SU-DHL-6 (cell line): ENCODE measurements at regions not wholly inside any gene's neighbourhood (a gene's known extent, or its start where the extent isn't known, plus 50 kb on each side); places are given as distances from the start of the nearest gene placed in this dataset.

Experiments
- H2AFZ ChIP-seq: fragments of 200-600 bp; sonication (generic); 2 replicates; pipeline ENCODE4 v1.6.1; 2014; ENCODE audit warnings: low read depth, mild to moderate bottlenecking, moderate library complexity, mixed read lengths, antibody characterized with exemption, low read length; ENCODE audit not compliant: severe bottlenecking
- H3F3A ChIP-seq: fragments of 200-600 bp; shearing (Covaris generic); 2 replicates; pipeline ENCODE4 v1.6.0; 2016; ENCODE audit warnings: antibody characterized with exemption, mild to moderate bottlenecking; ENCODE audit not compliant: insufficient read depth
- H3K27ac ChIP-seq: fragments of 200-600 bp; sonication (generic); 2 replicates; pipeline ENCODE4 v1.5.1; 2016; ENCODE audit warnings: low read depth, mild to moderate bottlenecking, low read length, moderate library complexity, mixed read lengths
- H3K27me3 ChIP-seq: fragments of 200-600 bp; sonication (generic), shearing (Covaris generic); 2 replicates; pipeline ENCODE4 v1.6.0; 2014; ENCODE audit warnings: mild to moderate bottlenecking, low read length
- H3K36me3 ChIP-seq: fragments of 200-600 bp; sonication (generic); 2 replicates; pipeline ENCODE4 v1.6.1; 2014; ENCODE audit warnings: mild to moderate bottlenecking, low read length, mixed read lengths
- H3K4me2 ChIP-seq: fragments of 300-600, 200-600 bp; shearing (Covaris generic), sonication (generic); 2 replicates; pipeline ENCODE4 v1.6.0; 2014; ENCODE audit warnings: low read length, low read depth, mild to moderate bottlenecking; ENCODE audit not compliant: poor library complexity, severe bottlenecking
- H3K4me3 ChIP-seq: fragments of 200-600 bp; sonication (generic); 2 replicates; pipeline ENCODE4 v1.5.1; 2014; ENCODE audit warnings: antibody characterized with exemption, low read length, mild to moderate bottlenecking, mixed read lengths; ENCODE audit not compliant: insufficient read depth, poor library complexity, severe bottlenecking
- H3K79me2 ChIP-seq: fragments of 200-600 bp; sonication (generic); 2 replicates; pipeline ENCODE4 v1.6.1; 2014; ENCODE audit warnings: mild to moderate bottlenecking, low read length, moderate library complexity; ENCODE audit not compliant: insufficient read depth
- H3K9ac ChIP-seq: fragments of 200-600 bp; sonication (generic); 2 replicates; pipeline ENCODE4 v1.7.0; 2014; ENCODE audit warnings: mild to moderate bottlenecking, low read length
- H3K9me2 ChIP-seq: fragments of 200-600 bp; sonication (generic); replicated peaks from 2 replicates; pipeline ENCODE4 v1.6.1; 2014; ENCODE audit warnings: low read length; ENCODE audit not compliant: insufficient read depth
- H3K9me3 ChIP-seq: fragments of 200-600 bp; sonication (generic); 2 replicates; pipeline ENCODE4 v1.6.1; 2014; ENCODE audit warnings: low read length, mixed read lengths; ENCODE audit not compliant: insufficient read depth
- H4K20me1 ChIP-seq: fragments of 200-600 bp; sonication (generic); 2 replicates; pipeline ENCODE4 v1.6.1; 2014; ENCODE audit warnings: low read depth, mild to moderate bottlenecking, antibody characterized with exemption, low read length, moderate library complexity, mixed read lengths
- EZH2phosphoT487 ChIP-seq: fragments of 200-600 bp; sonication (generic), shearing (Covaris generic); conservative IDR thresholded peaks from 2 replicates; pipeline ENCODE4 v1.6.1; 2018; ENCODE audit warnings: mild to moderate bottlenecking, antibody characterized with exemption, low read length, moderate library complexity, mixed read lengths
- TF ChIP-seq, protein P1 (sequence below): fragments of 200-600 bp; sonication (generic); IDR thresholded peaks from one replicate; pipeline ENCODE4 v1.5.1; 2017; ENCODE audit warnings: antibody characterized with exemption, mild to moderate bottlenecking, low read length, moderate library complexity; ENCODE audit not compliant: insufficient read depth, poor library complexity, severe bottlenecking

DNA sequence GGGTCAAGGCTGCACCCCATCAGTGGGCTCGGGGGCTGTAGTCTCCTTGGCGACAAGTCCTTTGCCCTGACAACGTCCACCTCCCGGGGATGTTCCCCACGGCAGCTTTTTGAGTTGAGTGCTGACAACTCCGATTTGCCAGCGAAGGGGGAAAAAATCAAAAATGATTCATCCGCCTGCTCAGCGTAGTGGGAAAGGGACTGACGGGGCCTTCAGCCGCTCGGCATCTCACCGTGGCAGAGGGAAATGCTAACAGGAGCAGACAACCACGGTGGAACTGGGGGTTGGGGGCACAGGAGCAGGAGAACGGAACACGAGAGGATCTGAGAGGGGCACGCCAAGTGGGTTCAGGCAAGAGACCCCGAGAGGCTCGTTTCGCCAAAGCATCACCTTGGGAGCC lies 173.7 kb downstream of the TFAP2C start:
- H3K9me3 ChIP-seq: no peaks in the 10 kb centered on the region
- H3K4me2 ChIP-seq: no peak overlapping the region
- no peaks in the 10 kb centered on the region for H3K79me2 ChIP-seq
- no peaks in the 10 kb centered on the region for H3K9me2 ChIP-seq
- no peaks in the 10 kb centered on the region for H3K36me3 ChIP-seq
- no peaks in the 10 kb centered on the region for H3F3A ChIP-seq
- H3K9ac ChIP-seq: no peak overlapping the region
- H3K27me3 ChIP-seq: no peaks in the 10 kb centered on the region
- no peak overlapping the region for H2AFZ ChIP-seq
- H4K20me1 ChIP-seq: no peaks in the 10 kb centered on the region
- no peak overlapping the region for H3K27ac ChIP-seq
- no peak overlapping the region for H3K4me3 ChIP-seq
- TF ChIP-seq, protein P1, sequence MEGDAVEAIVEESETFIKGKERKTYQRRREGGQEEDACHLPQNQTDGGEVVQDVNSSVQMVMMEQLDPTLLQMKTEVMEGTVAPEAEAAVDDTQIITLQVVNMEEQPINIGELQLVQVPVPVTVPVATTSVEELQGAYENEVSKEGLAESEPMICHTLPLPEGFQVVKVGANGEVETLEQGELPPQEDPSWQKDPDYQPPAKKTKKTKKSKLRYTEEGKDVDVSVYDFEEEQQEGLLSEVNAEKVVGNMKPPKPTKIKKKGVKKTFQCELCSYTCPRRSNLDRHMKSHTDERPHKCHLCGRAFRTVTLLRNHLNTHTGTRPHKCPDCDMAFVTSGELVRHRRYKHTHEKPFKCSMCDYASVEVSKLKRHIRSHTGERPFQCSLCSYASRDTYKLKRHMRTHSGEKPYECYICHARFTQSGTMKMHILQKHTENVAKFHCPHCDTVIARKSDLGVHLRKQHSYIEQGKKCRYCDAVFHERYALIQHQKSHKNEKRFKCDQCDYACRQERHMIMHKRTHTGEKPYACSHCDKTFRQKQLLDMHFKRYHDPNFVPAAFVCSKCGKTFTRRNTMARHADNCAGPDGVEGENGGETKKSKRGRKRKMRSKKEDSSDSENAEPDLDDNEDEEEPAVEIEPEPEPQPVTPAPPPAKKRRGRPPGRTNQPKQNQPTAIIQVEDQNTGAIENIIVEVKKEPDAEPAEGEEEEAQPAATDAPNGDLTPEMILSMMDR: no peak
- TF ChIP-seq EZH2phosphoT487: no peak

DNA sequence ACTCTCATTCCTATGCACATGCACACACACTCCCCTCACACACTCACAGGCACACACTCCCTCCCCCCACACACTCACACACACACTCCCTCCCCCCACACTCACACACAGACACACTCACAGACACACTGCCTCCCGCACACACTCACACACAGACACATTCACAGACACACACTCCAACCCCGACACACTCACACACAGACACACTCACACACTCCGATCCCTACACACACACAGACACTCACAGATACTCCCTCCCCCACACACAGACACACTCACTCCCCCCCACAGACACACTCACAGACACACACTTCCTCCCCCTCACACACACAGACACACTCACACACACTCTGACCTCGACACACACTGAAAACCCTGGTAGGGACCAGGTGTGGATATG lies 176.2 kb downstream of the TFAP2C start:
- H3F3A ChIP-seq: no peaks in the 10 kb centered on the region
- H3K27ac ChIP-seq: no peak overlapping the region
- no peaks in the 10 kb centered on the region for H4K20me1 ChIP-seq
- H3K36me3 ChIP-seq: no peaks in the 10 kb centered on the region
- no peak overlapping the region for H3K9ac ChIP-seq
- TF ChIP-seq, protein P1: no peak
- no peak for TF ChIP-seq EZH2phosphoT487
- H2AFZ ChIP-seq: no peak overlapping the region
- no peaks in the 10 kb centered on the region for H3K79me2 ChIP-seq
- no peak overlapping the region for H3K4me2 ChIP-seq
- no peaks in the 10 kb centered on the region for H3K27me3 ChIP-seq
- H3K4me3 ChIP-seq: no peak overlapping the region
- no peaks in the 10 kb centered on the region for H3K9me2 ChIP-seq
- no peaks in the 10 kb centered on the region for H3K9me3 ChIP-seq

DNA sequence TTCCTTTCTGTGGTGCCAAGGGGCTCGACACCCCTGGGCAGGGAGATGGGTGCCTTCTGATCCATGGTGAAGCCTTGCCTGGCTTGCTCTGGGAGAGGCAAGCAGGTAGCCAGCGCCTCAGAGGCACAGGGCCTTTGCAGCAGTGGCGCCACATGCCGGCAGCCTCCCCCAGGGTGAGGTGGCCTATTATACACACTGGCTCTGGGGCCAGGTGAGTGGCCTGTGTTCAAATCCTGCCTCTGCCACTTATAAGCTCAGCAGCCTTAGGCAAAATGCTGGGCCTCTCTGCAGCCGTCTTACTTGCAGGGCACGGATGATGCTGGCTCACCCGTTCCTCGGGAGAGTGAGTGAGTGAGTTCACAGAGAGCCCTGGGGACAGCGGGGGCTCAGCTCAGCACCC lies 176.9 kb downstream of the TFAP2C start:
- H3K4me3 ChIP-seq: no peak overlapping the region
- H3K27me3 ChIP-seq: no peaks in the 10 kb centered on the region
- H3K4me2 ChIP-seq: no peak overlapping the region
- H3K9ac ChIP-seq: no peak overlapping the region
- H3K79me2 ChIP-seq: no peaks in the 10 kb centered on the region
- no peak overlapping the region for H2AFZ ChIP-seq
- TF ChIP-seq, protein P1: no peak
- TF ChIP-seq EZH2phosphoT487: no peak
- no peaks in the 10 kb centered on the region for H4K20me1 ChIP-seq
- no peaks in the 10 kb centered on the region for H3K9me2 ChIP-seq
- H3K27ac ChIP-seq: no peak overlapping the region
- no peaks in the 10 kb centered on the region for H3F3A ChIP-seq
- no peaks in the 10 kb centered on the region for H3K36me3 ChIP-seq
- H3K9me3 ChIP-seq: no peaks in the 10 kb centered on the region
